Smooth muscle cell (in vitro differentiated cells): ENCODE measurements at regions not wholly inside any gene's neighbourhood (a gene's known extent, or its start where the extent isn't known, plus 50 kb on each side); places are given as distances from the start of the nearest gene placed in this dataset.

Experiments
- DNase-seq: peaks from one replicate; lab custom pipeline; 2025; ENCODE audit not compliant: unreplicated experiment; lab: John Stamatoyannopoulos, UW
- H2AFZ ChIP-seq: fragments of 200-600 bp; sonication (generic); 2 replicates; pipeline ENCODE4 v1.6.0; 2016; ENCODE audit warnings: antibody characterized with exemption, low read depth, mild to moderate bottlenecking
- H3F3A ChIP-seq: fragments of 200-600 bp; sonication (generic); 2 replicates; pipeline ENCODE4 v1.6.0; 2017; ENCODE audit warnings: antibody characterized with exemption, low read depth
- H3K27ac ChIP-seq: fragments of 200-600 bp; sonication (generic); 2 replicates; pipeline ENCODE4 v1.5.1; 2016; ENCODE audit warnings: low read depth, mild to moderate bottlenecking
- H3K27me3 ChIP-seq: fragments of 200-600 bp; sonication (generic); 2 replicates; pipeline ENCODE4 v1.6.1; 2016; ENCODE audit warnings: low read depth, mild to moderate bottlenecking
- H3K36me3 ChIP-seq: fragments of 200-600 bp; sonication (generic); 2 replicates; pipeline ENCODE4 v1.5.1; 2016; ENCODE audit warnings: low read depth
- H3K4me1 ChIP-seq: fragments of 200-600 bp; sonication (generic); 2 replicates; pipeline ENCODE4 v1.5.1; 2016; ENCODE audit warnings: low read depth
- H3K4me2 ChIP-seq: fragments of 200-600 bp; sonication (generic); 2 replicates; pipeline ENCODE4 v1.6.0; 2016; ENCODE audit warnings: mild to moderate bottlenecking
- H3K4me3 ChIP-seq: fragments of 200-600 bp; sonication (generic); 2 replicates; pipeline ENCODE4 v1.5.1; 2016; ENCODE audit warnings: mild to moderate bottlenecking
- H3K79me2 ChIP-seq: fragments of 200-600 bp; sonication (generic); 2 replicates; pipeline ENCODE4 v1.6.0; 2016; ENCODE audit warnings: low read depth, mild to moderate bottlenecking
- H3K9ac ChIP-seq: fragments of 200-600 bp; sonication (generic); 2 replicates; pipeline ENCODE4 v1.6.0; 2016; ENCODE audit warnings: low read depth
- H3K9me3 ChIP-seq: fragments of 200-600 bp; sonication (generic); replicated peaks from 2 replicates; pipeline ENCODE4 v1.5.1; 2016; ENCODE audit warnings: low read depth
- H4K20me1 ChIP-seq: fragments of 200-600 bp; sonication (generic); 2 replicates; pipeline ENCODE4 v1.6.0; 2016; ENCODE audit warnings: low read depth
- CTCF ChIP-seq: fragments of 200-600 bp; sonication (generic); IDR thresholded peaks from 2 replicates; pipeline ENCODE4 v1.5.1; 2017; ENCODE audit warnings: borderline replicate concordance, mild to moderate bottlenecking, antibody characterized with exemption; ENCODE audit not compliant: insufficient read depth, poor library complexity, severe bottlenecking
- WGBS: methylation state at CpG from one replicate; pipeline ENCODE4 v1.1.7; 2016; ENCODE audit warnings: low lambda C conversion rate; 5-methylcytosine and 5-hydroxymethylcytosine counted together

- Histone ChIP-seq H3K4me2 (peak overlapping the region; percentile 70), H3K4me3 (no peak overlapping the region), H3K9ac (peak overlapping the region; percentile 63)
These were observed 197.6 kb downstream of the DRD1 start for GRCh38 chr5:175246242-175246888.

GRCh38 chr5:175243441-175243840 is 200.5 kb downstream of the DRD1 start:
- no peak overlapping the region for H3K27ac ChIP-seq
- H2AFZ ChIP-seq = no peak overlapping the region
- no peak overlapping the region for H3K4me2 ChIP-seq
- H3F3A ChIP-seq = peaks cover 13% of the 10 kb centered on the region
- H3K27me3 ChIP-seq = no peaks in the 10 kb centered on the region
- H3K4me3 ChIP-seq = no peak overlapping the region
- H4K20me1 ChIP-seq = no peaks in the 10 kb centered on the region
- no peak overlapping the region for H3K9ac ChIP-seq
- WGBS = 78% methylated on average over 6 of the region's 6 CpGs
- TF ChIP-seq CTCF = no peak
- H3K79me2 ChIP-seq = no peaks in the 10 kb centered on the region
- H3K36me3 ChIP-seq = no peaks in the 10 kb centered on the region
- no peak for DNase-seq
- H3K4me1 ChIP-seq = peaks cover 4% of the 10 kb centered on the region
- H3K9me3 ChIP-seq = no peaks in the 10 kb centered on the region

More at GRCh38 chr5:175246242-175246888, 197.6 kb downstream of the DRD1 start:
- H3K27me3 ChIP-seq = no peaks in the 10 kb centered on the region
- no peak overlapping the region for H2AFZ ChIP-seq
- peak overlapping the region; percentile 94 for H3K27ac ChIP-seq
- H4K20me1 ChIP-seq = no peaks in the 10 kb centered on the region
- H3K4me1 ChIP-seq = peaks cover 4% of the 10 kb centered on the region
- H3K79me2 ChIP-seq = no peaks in the 10 kb centered on the region
- no peaks in the 10 kb centered on the region for H3K36me3 ChIP-seq
- peaks cover 13% of the 10 kb centered on the region for H3F3A ChIP-seq
- no peaks in the 10 kb centered on the region for H3K9me3 ChIP-seq
- 3% methylated on average over 8 of the region's 8 CpGs for WGBS
- TF ChIP-seq CTCF = no peak
- DNase-seq = peak; percentile 64

- H2AFZ ChIP-seq = no peak overlapping the region
- H3K9me3 ChIP-seq = no peaks in the 10 kb centered on the region
- no peak overlapping the region for H3K4me3 ChIP-seq
- peaks cover 4% of the 10 kb centered on the region for H3K4me1 ChIP-seq
- H3K36me3 ChIP-seq = no peaks in the 10 kb centered on the region
- no peaks in the 10 kb centered on the region for H3K79me2 ChIP-seq
- no peak overlapping the region for H3K9ac ChIP-seq
- H4K20me1 ChIP-seq = no peaks in the 10 kb centered on the region
- DNase-seq = no peak
- H3K27ac ChIP-seq = no peak overlapping the region
- WGBS = 86% methylated on average over 5 of the region's 5 CpGs
- H3K27me3 ChIP-seq = no peaks in the 10 kb centered on the region
- no peak overlapping the region for H3K4me2 ChIP-seq
- TF ChIP-seq CTCF = no peak
- H3F3A ChIP-seq = peaks cover 11% of the 10 kb centered on the region
These were observed 201.8 kb downstream of the DRD1 start for GRCh38 chr5:175242207-175242606.

DNA sequence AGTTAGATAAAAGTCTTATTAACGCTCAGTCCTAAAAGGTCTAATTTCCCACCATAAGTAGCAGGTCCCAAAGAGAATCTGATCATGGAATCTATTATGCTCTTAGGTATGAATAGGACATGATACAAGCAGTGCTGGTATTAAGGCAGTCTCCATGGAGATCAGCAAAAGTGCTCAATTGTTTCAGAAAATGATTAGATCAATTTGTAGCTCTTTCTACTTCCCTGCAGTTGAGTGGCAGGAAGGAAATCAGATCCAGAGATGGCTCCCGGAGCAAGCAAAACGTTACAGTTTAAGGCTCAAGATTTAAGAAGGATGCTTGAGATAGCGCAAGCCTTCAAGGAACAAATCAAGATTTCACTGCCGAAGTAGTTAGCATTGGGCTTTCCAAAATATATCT is 205.7 kb downstream of the DRD1 start:
- Histone ChIP-seq H4K20me1 (no peaks in the 10 kb centered on the region), H3F3A (peaks cover 3% of the 10 kb centered on the region), H3K27me3 (no peaks in the 10 kb centered on the region), H3K79me2 (no peaks in the 10 kb centered on the region), H3K9ac (no peak overlapping the region), H3K4me2 (no peak overlapping the region), H3K27ac (no peak overlapping the region), H3K36me3 (no peaks in the 10 kb centered on the region), H3K9me3 (no peaks in the 10 kb centered on the region), H2AFZ (no peak overlapping the region), H3K4me1 (no peaks in the 10 kb centered on the region), H3K4me3 (no peak overlapping the region)
- DNase-seq = no peak
- WGBS = 80% methylated on average over 5 of the region's 5 CpGs
- no peak for TF ChIP-seq CTCF
